HepG2 (cell line): ENCODE measurements at regions not wholly inside any gene's neighbourhood (a gene's known extent, or its start where the extent isn't known, plus 50 kb on each side); places are given as distances from the start of the nearest gene placed in this dataset.

Source experiments
- ATAC-seq: fragments of 200-7000 bp; cut with Tn5 transposase; 3 replicates; pipeline ENCODE4 v1.9.1; 2020; ENCODE audit warnings: mild to moderate bottlenecking, moderate library complexity
- BruUV-seq: library from RNA; stranded (reverse); fragments of 400-500 nt; replicated peaks from 2 replicates; lab custom pipeline; 2021; lab: Mats Ljungman, UMichigan
- CTCF ChIA-PET: fragments of 300-600 bp; formaldehyde crosslinking; extraction: SDS; loops from one replicate; lab custom pipeline; 2021; ENCODE audit warnings: low total read pairs, inconsistent platforms, low intra/inter-chr PET ratio; lab: Yijun Ruan, JAX
- POLR2A ChIA-PET: fragments of 350-600 bp; sonication (Branson Sonifier 250); formaldehyde crosslinking; loops from one replicate; lab custom pipeline; 2020; ENCODE audit warnings: antibody characterized with exemption, inconsistent platforms; lab: Yijun Ruan, JAX
- DNase-seq: peaks from one replicate; pipeline ENCODE4 v3.0.0-alpha.2; 2015; ENCODE audit warnings: low spot score
- FAIRE-seq: peaks from 3 replicates; lab custom pipeline; 2011; peaks lifted over from hg19 to GRCh38; lab: Jason Lieb, UNC
- H2AFZ ChIP-seq: one replicate; pipeline ENCODE4 v1.6.1; 2011; ENCODE audit warnings: low read length, inconsistent platforms
- H3K27ac ChIP-seq: fragments of 300-600 bp; 3 replicates; pipeline ENCODE4 v1.8.0; 2011; ENCODE audit warnings: mixed run types, mild to moderate bottlenecking, mixed read lengths, low read length, inconsistent platforms; ENCODE audit not compliant: insufficient read depth; ENCODE audit errors: extremely low read length
- H3K27me3 ChIP-seq, 2 experiments: fragments of 200-600 bp in 1 of 2; 2 replicates in 1 of 2; 3 replicates in 1 of 2; pipeline versions ENCODE4 v1.6.0 to v1.8.0; 2011; ENCODE audit warnings: low read length in 2 of 2, mild to moderate bottlenecking in 2 of 2, moderate library complexity in 2 of 2, inconsistent platforms in 1 of 2; ENCODE audit not compliant: insufficient read depth in 2 of 2, control insufficient read depth in 1 of 2
- H3K36me3 ChIP-seq, 2 experiments: fragments of 200-600 bp in 1 of 2; replicated peaks in 1 of 2; 2 replicates in 1 of 2; 3 replicates in 1 of 2; pipeline versions ENCODE4 v1.5.1 to v1.8.0; 2011; ENCODE audit warnings: low read length in 2 of 2, inconsistent platforms in 1 of 2; ENCODE audit not compliant: insufficient read depth in 2 of 2, control insufficient read depth in 1 of 2
- H3K4me1 ChIP-seq: 2 replicates; pipeline ENCODE4 v1.5.1; 2012; ENCODE audit warnings: low read length, inconsistent platforms; ENCODE audit not compliant: insufficient read depth
- H3K4me2 ChIP-seq: 2 replicates; pipeline ENCODE4 v1.6.0; 2011; ENCODE audit warnings: low read depth, low read length, inconsistent platforms
- H3K4me3 ChIP-seq, 3 experiments: fragments of 200-600 bp in 1 of 3; sonication (generic), shearing (Covaris generic) in 1 of 3; replicated peaks in 1 of 3; 2 replicates each; pipeline ENCODE4 v1.5.1; 2011 to 2016; ENCODE audit warnings: low read length in 3 of 3, inconsistent platforms in 2 of 3, low read depth in 2 of 3, mild to moderate bottlenecking in 2 of 3, control low read depth in 1 of 3, mixed read lengths in 1 of 3; ENCODE audit not compliant: insufficient read depth in 1 of 3
- H3K79me2 ChIP-seq: one replicate; pipeline ENCODE4 v1.6.1; 2011; ENCODE audit warnings: low read length, inconsistent platforms; ENCODE audit not compliant: insufficient read depth
- H3K9ac ChIP-seq: 2 replicates; pipeline ENCODE4 v1.6.0; 2011; ENCODE audit warnings: mild to moderate bottlenecking, low read depth, low read length, inconsistent platforms; ENCODE audit not compliant: insufficient read depth
- H3K9me3 ChIP-seq: 2 replicates; pipeline ENCODE4 v1.5.1; 2012; ENCODE audit warnings: mild to moderate bottlenecking, low read length
- H4K20me1 ChIP-seq: 2 replicates; pipeline ENCODE4 v1.6.0; 2011; ENCODE audit warnings: inconsistent platforms, mild to moderate bottlenecking, low read length, moderate library complexity; ENCODE audit not compliant: insufficient read depth
- MAFG ChIP-seq: sonication (generic); formaldehyde crosslinking; IDR thresholded peaks from 2 replicates; pipeline ENCODE4 v1.5.1; 2020; ENCODE audit warnings: mild to moderate bottlenecking, missing genetic modification reagents
- RBFOX2 ChIP-seq: fragments of 200-400 bp; formaldehyde crosslinking; IDR thresholded peaks from 2 replicates; pipeline ENCODE4 v1.6.1; 2017; ENCODE audit warnings: low read depth, mild to moderate bottlenecking, low read length
- ZNF678 ChIP-seq: sonication (generic); formaldehyde crosslinking; IDR thresholded peaks from 2 replicates; pipeline ENCODE4 v1.4.0; 2020; ENCODE audit warnings: mild to moderate bottlenecking, missing genetic modification reagents
- WGBS: methylation state at CpG from one replicate; pipeline ENCODE4 v1.1.6; 2017; ENCODE audit warnings: low lambda C conversion rate; 5-methylcytosine and 5-hydroxymethylcytosine counted together
- in situ Hi-C: cut with HindIII; loops from 2 replicates; pipeline ENCODE4 v1.10.0; 2017; ENCODE audit warnings: low pct_unique_long_range_greater_than_20kb; ENCODE audit not compliant: extremely low pct_ligation_motif_present
- intact Hi-C: fragments of 100-400 bp; cut with micrococcal nuclease; formaldehyde crosslinking; loops from one replicate; pipeline ENCODE4 v1.10.0; 2022; ENCODE audit not compliant: unreplicated experiment
- TF ChIP-seq, protein P1 (sequence below): sonication (generic); formaldehyde crosslinking; IDR thresholded peaks from 2 replicates; pipeline ENCODE4 v1.4.0; 2020; ENCODE audit warnings: low read depth, missing genetic modification reagents
- TF ChIP-seq, protein P2 (sequence below): sonication (generic); formaldehyde crosslinking; IDR thresholded peaks from 2 replicates; pipeline ENCODE4 v1.5.0; 2020; ENCODE audit warnings: missing genetic modification reagents

DNA sequence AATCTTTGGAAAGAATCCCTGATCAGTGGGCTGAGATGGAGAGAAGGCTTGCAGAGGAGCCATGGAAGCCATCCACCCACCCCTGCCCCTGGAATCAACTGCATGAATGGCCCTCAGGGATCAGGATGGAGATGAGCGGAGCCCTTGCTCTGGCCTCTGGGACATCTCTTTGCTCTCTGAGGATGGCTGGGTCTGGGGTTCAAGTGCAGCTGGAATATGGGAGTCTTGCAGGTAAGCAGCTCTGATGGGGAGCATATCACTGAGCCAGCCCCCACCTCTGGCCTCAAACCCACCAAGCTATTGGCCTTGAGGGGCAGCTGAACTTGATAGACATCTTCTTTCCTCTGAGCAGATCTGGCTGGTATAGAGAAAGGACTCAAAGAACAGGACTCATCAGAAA, 76.1 kb downstream of the C5orf15 start:
- ChIA-PET POLR2A (no interaction called here), CTCF (no interaction called here)
- FAIRE-seq (no peak), DNase-seq (no peak), ATAC-seq (no peak)
- in situ Hi-C loops: no loop called here
- H3K4me3 ChIP-seq: no peak overlapping the region
- H4K20me1 ChIP-seq: no peaks in the 10 kb centered on the region
- no peaks in the 10 kb centered on the region for H3K4me1 ChIP-seq
- no CpG with 5 or more reads among the region's 1 CpG for WGBS
- H3K27me3 ChIP-seq: peaks cover 1 to 4% of the 10 kb centered on the region in 2 experiments; a peak in 2 of 5 replicates
- no peak overlapping the region for H3K9ac ChIP-seq
- intact Hi-C loops: no loop called here
- no peaks in the 10 kb centered on the region for H3K36me3 ChIP-seq
- H3K79me2 ChIP-seq: no peaks in the 10 kb centered on the region
- TF ChIP-seq MAFG (CRISPR knock-in tag) (no peak), RBFOX2 (no peak), ZNF678 (CRISPR knock-in tag) (no peak)
- TF ChIP-seq, protein P1, sequence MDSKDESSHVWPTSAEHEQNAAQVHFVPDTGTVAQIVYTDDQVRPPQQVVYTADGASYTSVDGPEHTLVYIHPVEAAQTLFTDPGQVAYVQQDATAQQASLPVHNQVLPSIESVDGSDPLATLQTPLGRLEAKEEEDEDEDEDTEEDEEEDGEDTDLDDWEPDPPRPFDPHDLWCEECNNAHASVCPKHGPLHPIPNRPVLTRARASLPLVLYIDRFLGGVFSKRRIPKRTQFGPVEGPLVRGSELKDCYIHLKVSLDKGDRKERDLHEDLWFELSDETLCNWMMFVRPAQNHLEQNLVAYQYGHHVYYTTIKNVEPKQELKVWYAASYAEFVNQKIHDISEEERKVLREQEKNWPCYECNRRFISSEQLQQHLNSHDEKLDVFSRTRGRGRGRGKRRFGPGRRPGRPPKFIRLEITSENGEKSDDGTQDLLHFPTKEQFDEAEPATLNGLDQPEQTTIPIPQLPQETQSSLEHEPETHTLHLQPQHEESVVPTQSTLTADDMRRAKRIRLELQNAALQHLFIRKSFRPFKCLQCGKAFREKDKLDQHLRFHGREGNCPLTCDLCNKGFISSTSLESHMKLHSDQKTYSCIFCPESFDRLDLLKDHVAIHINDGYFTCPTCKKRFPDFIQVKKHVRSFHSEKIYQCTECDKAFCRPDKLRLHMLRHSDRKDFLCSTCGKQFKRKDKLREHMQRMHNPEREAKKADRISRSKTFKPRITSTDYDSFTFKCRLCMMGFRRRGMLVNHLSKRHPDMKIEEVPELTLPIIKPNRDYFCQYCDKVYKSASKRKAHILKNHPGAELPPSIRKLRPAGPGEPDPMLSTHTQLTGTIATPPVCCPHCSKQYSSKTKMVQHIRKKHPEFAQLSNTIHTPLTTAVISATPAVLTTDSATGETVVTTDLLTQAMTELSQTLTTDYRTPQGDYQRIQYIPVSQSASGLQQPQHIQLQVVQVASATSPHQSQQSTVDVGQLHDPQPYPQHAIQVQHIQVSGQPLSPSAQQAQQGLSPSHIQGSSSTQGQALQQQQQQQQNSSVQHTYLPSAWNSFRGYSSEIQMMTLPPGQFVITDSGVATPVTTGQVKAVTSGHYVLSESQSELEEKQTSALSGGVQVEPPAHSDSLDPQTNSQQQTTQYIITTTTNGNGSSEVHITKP: no peak
- TF ChIP-seq, protein P2, sequence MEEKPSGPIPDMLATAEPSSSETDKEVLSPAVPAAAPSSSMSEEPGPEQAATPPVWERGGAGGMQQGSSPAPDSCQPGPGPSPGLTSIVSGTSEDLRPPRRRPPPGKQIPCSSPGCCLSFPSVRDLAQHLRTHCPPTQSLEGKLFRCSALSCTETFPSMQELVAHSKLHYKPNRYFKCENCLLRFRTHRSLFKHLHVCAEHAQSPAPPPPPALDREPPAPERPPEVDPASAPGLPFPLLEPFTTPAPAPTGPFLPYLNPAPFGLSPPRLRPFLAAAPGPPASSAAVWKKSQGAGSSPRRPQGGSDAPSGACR (CRISPR knock-in tag): no peak
- no peak overlapping the region for H3K4me2 ChIP-seq
- H3K27ac ChIP-seq: no peak overlapping the region
- no peaks in the 10 kb centered on the region for H3K9me3 ChIP-seq
- H2AFZ ChIP-seq: no peak overlapping the region
- no TSS peak for BruUV-seq
